ENCODE measurements at regions not wholly inside any gene's neighbourhood (a gene's known extent, or its start where the extent isn't known, plus 50 kb on each side); places are given as distances from the start of the nearest gene placed in this dataset.

- H3K4me3 Mint-ChIP-seq = no peak overlapping the region
Measured at GRCh38 chrX:137418086-137418485, 147.8 kb upstream of the ZIC3 start.

GRCh38 chrX:137413190-137413589 lies 152.7 kb upstream of the ZIC3 start:
- H3K36me3 ChIP-seq = no peaks in the 10 kb centered on the region
- H3K4me2 ChIP-seq = no peak overlapping the region
- H3K9me3 ChIP-seq (ENCODE audit: low read depth) = no peaks in the 10 kb centered on the region
- no peak overlapping the region for H3K4me3 ChIP-seq
- no peaks in the 10 kb centered on the region for H3F3A ChIP-seq (ENCODE audit: low read depth)
- Mint-ChIP-seq H3K36me3 (peaks cover 12% of the 10 kb centered on the region), H3K4me1 (peaks cover 16% of the 10 kb centered on the region), H3K4me3 (no peak overlapping the region), H3K9me3 (peaks cover 8% of the 10 kb centered on the region), H3K27ac (no peak overlapping the region), H3K27me3 (ENCODE audit: insufficient read depth, low read depth) (peaks cover 1% of the 10 kb centered on the region)
- H3K9ac ChIP-seq = no peak overlapping the region
- no peak overlapping the region for H3K27ac ChIP-seq
- no peaks in the 10 kb centered on the region for H3K4me1 ChIP-seq
- H3K27me3 ChIP-seq = no peaks in the 10 kb centered on the region
- H3K79me2 ChIP-seq (ENCODE audit: low read depth) = no peaks in the 10 kb centered on the region
- TF ChIP-seq EZH2 (IDR thresholded peaks at IDR 0.05) (no peak), EZH2phosphoT487 (IDR thresholded peaks at IDR 0.05) (no peak)
- TF ChIP-seq, protein P1, sequence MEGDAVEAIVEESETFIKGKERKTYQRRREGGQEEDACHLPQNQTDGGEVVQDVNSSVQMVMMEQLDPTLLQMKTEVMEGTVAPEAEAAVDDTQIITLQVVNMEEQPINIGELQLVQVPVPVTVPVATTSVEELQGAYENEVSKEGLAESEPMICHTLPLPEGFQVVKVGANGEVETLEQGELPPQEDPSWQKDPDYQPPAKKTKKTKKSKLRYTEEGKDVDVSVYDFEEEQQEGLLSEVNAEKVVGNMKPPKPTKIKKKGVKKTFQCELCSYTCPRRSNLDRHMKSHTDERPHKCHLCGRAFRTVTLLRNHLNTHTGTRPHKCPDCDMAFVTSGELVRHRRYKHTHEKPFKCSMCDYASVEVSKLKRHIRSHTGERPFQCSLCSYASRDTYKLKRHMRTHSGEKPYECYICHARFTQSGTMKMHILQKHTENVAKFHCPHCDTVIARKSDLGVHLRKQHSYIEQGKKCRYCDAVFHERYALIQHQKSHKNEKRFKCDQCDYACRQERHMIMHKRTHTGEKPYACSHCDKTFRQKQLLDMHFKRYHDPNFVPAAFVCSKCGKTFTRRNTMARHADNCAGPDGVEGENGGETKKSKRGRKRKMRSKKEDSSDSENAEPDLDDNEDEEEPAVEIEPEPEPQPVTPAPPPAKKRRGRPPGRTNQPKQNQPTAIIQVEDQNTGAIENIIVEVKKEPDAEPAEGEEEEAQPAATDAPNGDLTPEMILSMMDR (IDR thresholded peaks at IDR 0.05) = no peak
- H4K20me1 ChIP-seq (ENCODE audit: low read depth) = no peaks in the 10 kb centered on the region
- no peak overlapping the region for H2AFZ ChIP-seq (replicated peaks)
- no peak for DNase-seq (ENCODE audit: low spot score)

More at GRCh38 chrX:137418086-137418485, 147.8 kb upstream of the ZIC3 start:
- H3K9ac ChIP-seq = no peak overlapping the region
- H3K36me3 Mint-ChIP-seq = peaks cover 10% of the 10 kb centered on the region
- no peaks in the 10 kb centered on the region for H3K9me3 Mint-ChIP-seq
- no peaks in the 10 kb centered on the region for H3K9me3 ChIP-seq (ENCODE audit: low read depth)
- H3K4me1 Mint-ChIP-seq = peaks cover 21% of the 10 kb centered on the region
- H3K36me3 ChIP-seq = no peaks in the 10 kb centered on the region
- no peaks in the 10 kb centered on the region for H4K20me1 ChIP-seq (ENCODE audit: low read depth)
- no peak for DNase-seq (ENCODE audit: low spot score)
- H2AFZ ChIP-seq (replicated peaks) = no peak overlapping the region
- no peaks in the 10 kb centered on the region for H3K27me3 Mint-ChIP-seq (ENCODE audit: insufficient read depth, low read depth)
- no peak overlapping the region for H3K4me3 ChIP-seq
- H3F3A ChIP-seq (ENCODE audit: low read depth) = no peaks in the 10 kb centered on the region
- no peak for TF ChIP-seq EZH2phosphoT487 (IDR thresholded peaks at IDR 0.05)
- no peak for TF ChIP-seq EZH2 (IDR thresholded peaks at IDR 0.05)
- TF ChIP-seq, protein P1 (IDR thresholded peaks at IDR 0.05) = no peak
- H3K27ac Mint-ChIP-seq = no peak overlapping the region
- H3K27ac ChIP-seq = no peak overlapping the region
- H3K4me1 ChIP-seq = no peaks in the 10 kb centered on the region
- no peak overlapping the region for H3K4me2 ChIP-seq
- no peaks in the 10 kb centered on the region for H3K79me2 ChIP-seq (ENCODE audit: low read depth)
- H3K27me3 ChIP-seq = no peaks in the 10 kb centered on the region

DNA sequence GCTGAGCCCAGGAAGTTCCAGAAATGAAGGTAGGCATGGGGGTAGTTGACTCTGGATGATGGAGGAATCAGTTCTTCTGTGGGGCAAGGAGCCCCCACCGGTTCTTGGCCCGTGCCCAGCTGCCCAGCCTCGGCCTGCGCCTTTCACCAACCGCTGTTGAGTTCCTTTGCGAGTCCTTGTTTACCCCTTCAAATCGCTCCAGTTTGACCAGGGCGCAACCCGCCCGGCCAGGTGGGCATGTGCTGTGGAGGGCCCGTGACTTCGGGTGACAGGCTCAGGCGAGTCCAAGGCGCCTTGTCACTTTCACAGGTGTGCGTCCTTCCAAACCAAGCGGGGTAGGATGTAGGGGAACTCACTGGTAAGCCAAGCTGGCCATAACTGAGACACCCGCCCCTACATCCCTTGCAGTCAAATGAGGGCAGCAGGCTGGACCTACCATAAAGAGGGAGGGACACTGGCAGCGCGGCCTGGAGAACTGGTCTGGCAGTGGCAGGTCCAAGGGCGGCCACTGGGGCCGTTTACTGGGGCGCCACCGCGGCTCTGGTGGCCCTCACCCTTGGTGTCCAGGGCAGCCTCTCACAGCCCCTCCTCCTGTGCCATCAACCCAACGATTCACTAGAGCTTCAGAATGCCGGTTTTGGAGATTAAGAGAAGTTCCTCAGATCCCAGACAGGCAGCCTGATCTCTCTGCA lies 160.3 kb upstream of the ZIC3 start:
- no peak overlapping the region for H3K4me3 Mint-ChIP-seq
- Histone ChIP-seq H3K9me3 (ENCODE audit: low read depth) (no peaks in the 10 kb centered on the region), H3K36me3 (no peaks in the 10 kb centered on the region), H4K20me1 (ENCODE audit: low read depth) (no peaks in the 10 kb centered on the region), H3K4me2 (no peak overlapping the region), H3K4me3 (no peak overlapping the region), H3F3A (ENCODE audit: low read depth) (no peaks in the 10 kb centered on the region), H3K27me3 (no peaks in the 10 kb centered on the region), H2AFZ (replicated peaks) (no peak overlapping the region), H3K4me1 (no peaks in the 10 kb centered on the region), H3K27ac (no peak overlapping the region), H3K79me2 (ENCODE audit: low read depth) (no peaks in the 10 kb centered on the region), H3K9ac (no peak overlapping the region)
- H3K4me1 Mint-ChIP-seq = no peaks in the 10 kb centered on the region
- H3K27ac Mint-ChIP-seq = no peak overlapping the region
- TF ChIP-seq EZH2phosphoT487 (IDR thresholded peaks at IDR 0.05) (no peak), EZH2 (IDR thresholded peaks at IDR 0.05) (no peak)
- TF ChIP-seq, protein P1 (IDR thresholded peaks at IDR 0.05) = no peak
- H3K9me3 Mint-ChIP-seq = peaks cover 15% of the 10 kb centered on the region
- no peak for DNase-seq (ENCODE audit: low spot score)
- peaks cover 13% of the 10 kb centered on the region for H3K36me3 Mint-ChIP-seq
- peaks cover 2% of the 10 kb centered on the region for H3K27me3 Mint-ChIP-seq (ENCODE audit: insufficient read depth, low read depth)
